GM21360 (cell line): ENCODE measurements at regions not wholly inside any gene's neighbourhood (a gene's known extent, or its start where the extent isn't known, plus 50 kb on each side); places are given as distances from the start of the nearest gene placed in this dataset.
"Not testable (repeated sequence)": the region's sequence is repeated elsewhere in the genome, so short reads cannot be mapped to it uniquely, and the experiment has no call there.

Experiments used
- ATAC-seq: cut with Tn5 transposase; IDR thresholded peaks from one replicate; pipeline ENCODE4 v1.9.1; 2021; ENCODE audit warnings: mild to moderate bottlenecking, moderate library complexity; ENCODE audit not compliant: unreplicated experiment

DNA sequence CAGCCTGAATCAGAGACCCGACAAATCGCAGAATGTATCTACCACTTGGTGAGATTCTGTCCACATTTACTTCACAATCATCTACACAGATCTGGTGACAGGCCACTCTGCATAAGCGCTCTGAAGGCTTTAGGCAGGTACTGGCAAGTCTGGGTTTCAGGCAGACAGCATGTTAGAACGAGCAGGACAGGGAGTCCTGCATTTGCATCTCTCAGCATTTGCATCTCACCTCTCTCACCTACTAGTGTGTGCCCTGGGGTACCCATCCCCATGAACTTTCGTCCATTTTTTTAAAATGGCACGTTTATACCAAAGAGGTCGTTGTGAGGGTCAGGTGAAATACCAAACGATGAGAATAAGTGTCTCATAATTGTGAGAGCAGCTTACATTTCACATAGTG is 108.2 kb downstream of the SPATA31A1 start:
- ATAC-seq = not testable (repeated sequence)

DNA sequence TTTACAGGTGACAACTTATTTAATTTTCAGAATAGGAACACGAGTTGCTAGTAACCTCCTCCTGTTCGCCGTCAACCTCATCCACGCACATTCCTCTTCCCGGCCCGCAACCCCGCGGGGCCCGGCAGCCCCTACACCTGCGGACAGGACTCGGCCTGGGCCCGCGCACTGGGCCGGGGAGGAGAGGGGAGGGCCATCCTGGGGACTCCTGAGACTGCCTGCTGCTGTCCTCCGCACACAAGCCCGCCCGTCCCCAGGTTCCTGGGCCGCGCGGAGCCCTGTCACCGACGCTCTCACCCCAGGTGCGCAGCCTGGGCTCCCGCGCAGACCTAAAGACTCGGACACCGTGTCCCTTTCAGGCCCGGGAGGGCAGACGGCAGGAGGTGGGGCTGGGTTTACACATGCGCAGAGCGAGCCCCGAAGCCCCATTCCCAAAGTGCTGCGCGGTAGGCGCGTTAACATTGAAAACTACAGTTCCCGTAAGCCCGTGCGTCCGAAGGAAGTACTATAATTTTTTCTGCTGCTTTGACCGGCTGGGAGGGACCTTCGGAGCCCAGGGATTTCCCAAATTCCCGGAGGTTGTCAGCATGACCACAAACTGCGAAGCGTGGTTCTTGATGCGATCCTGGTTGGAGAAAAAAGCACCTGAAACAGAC is 108.8 kb downstream of the SPATA31A1 start:
- peak; percentile 96 for ATAC-seq

GRCh38 chr9:39474499-39474898 is 119.0 kb downstream of the SPATA31A1 start:
- peak; percentile 94 for ATAC-seq

DNA sequence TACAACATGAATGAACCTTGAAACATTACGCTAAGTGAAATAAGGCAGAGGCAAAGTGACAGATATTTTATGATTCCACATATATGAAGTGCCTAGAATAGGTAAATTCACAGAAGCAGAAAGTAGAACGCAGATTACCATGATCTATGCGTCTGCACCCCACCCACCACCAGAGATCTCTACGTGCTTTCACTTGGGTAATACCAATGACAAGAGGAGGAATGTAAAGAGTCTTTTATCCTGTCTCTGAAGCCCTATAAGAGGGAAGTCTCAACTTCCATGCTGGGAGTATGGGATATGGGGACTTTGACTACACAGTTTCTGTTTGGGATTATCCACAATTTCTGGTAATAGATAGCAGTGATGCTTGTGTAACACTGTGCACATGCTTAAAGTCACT is 127.6 kb downstream of the SPATA31A1 start:
- ATAC-seq = not testable (repeated sequence)

DNA sequence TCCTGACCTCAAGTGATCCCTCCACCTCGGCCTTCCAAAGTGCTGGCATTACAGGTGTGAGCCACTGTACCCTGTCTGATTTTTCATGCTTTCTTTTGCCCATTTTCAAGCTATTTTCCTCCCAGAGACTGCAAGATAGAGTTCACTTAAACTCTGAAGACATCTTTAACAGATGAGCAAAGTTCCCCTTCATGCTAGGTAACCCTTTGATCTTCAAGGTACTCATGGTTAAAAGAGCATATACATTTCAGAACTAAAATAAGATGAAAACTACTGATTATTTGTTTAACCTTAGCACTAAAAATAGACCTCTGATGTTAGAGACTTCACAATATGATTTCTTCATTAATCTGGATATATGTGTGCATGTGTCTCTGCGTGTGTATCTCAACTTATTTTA is 128.4 kb downstream of the SPATA31A1 start:
- ATAC-seq = peak; percentile 4

- peak; percentile 68 for ATAC-seq
Observed at GRCh38 chr9:39484292-39484691, 128.8 kb downstream of the SPATA31A1 start.

DNA sequence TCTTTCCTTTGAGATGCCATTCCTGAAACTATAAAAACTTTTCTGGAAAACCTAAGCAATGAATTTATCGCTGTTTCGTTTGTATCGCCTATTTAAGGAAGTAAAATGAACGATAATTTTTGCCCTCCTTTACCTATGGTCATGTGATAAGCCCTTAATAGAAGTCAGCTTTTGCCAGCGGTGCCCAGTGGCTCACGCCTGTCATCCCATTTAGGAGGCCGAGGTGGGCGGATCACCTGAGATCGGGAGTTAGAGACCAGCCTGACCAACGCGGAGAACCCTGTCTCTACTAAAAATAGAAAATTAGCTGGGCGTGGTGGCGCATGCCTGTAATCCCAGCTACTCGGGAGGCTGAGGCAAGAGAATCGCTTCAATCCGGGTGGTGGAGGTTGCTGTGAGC is 132.0 kb downstream of the SPATA31A1 start:
- not testable (repeated sequence) for ATAC-seq

DNA sequence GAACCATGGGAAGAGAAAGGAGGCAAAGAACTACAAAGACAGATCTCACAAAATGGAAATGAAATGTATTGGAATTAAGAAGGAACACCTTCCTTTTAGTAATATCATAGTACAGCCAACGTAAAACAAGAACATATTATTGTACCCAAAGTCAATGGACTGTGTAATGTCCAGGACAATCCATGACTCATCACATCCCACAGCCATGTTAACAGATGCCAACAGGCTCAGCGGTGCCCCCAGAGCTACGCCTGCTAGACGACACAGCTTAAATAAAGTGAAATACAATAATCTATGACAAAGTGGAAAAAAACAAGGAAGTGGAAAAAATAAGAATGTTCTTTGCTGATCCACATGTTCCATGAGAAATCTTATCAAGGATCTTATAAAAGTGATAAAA is 140.8 kb downstream of the SPATA31A1 start:
- not testable (repeated sequence) for ATAC-seq

GRCh38 chr9:39503178-39503577 is 147.7 kb downstream of the SPATA31A1 start:
- not testable (repeated sequence) for ATAC-seq

DNA sequence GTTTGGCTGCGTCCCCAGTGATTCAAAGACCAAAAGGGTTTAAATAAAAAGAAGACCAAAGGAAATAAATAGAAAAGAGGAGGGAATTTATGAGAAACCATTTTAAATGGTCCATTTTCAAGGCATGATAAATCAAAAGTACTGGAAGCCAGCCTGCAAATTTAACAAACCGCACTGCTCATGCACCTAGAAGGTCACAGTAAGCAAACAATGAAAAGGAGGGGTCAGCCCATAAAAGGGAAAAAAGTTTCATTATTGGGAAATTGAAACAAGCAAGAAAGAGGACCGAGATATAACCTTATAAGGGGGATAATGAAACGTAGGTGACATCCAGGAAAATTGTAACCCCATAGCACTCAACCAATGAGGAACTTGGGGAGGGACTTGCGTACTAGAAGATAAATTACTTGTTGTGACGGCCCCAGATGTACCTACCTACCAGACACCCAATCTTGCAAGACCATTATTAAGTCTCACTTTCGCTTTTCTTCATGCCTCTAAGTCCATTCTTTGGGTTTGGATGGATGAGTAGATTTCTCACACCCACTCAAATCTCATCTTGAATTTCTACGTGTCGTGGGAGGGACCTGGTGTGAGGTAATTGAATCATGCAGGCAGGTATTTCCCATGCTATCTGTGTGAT is 172.0 kb downstream of the SPATA31A1 start:
- not testable (repeated sequence) for ATAC-seq

GRCh38 chr9:39532597-39532996 is 177.1 kb downstream of the SPATA31A1 start:
- ATAC-seq = not testable (repeated sequence)

- ATAC-seq = not testable (repeated sequence)
Observed at GRCh38 chr9:39533001-39533762, 177.7 kb downstream of the SPATA31A1 start.

GRCh38 chr9:39533763-39534548 is 178.5 kb downstream of the SPATA31A1 start:
- not testable (repeated sequence) for ATAC-seq

GRCh38 chr9:39534897-39535296 is 179.4 kb downstream of the SPATA31A1 start:
- not testable (repeated sequence) for ATAC-seq

DNA sequence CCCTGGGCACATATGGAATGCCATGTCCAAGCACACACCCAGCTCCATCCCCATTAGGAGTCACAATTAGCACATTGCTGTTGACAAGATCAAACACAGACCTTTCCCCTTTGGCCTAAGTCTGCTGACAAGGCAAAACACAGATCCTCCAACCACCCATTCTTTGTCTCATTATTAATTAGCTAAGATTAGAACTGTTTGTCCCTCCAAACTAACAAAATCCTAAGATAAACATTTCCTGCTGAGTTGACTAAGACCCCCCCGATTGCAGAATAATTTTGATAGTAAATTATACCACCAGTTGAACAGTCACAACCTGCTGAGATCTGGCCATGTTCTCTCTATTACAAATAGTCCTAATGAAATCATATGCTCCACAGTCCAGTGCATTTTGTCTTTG is 186.7 kb downstream of the SPATA31A1 start:
- ATAC-seq = not testable (repeated sequence)

GRCh38 chr9:39545079-39545478 is 189.6 kb downstream of the SPATA31A1 start:
- ATAC-seq = not testable (repeated sequence)

GRCh38 chr9:39550573-39550972 is 195.1 kb downstream of the SPATA31A1 start:
- ATAC-seq = not testable (repeated sequence)

DNA sequence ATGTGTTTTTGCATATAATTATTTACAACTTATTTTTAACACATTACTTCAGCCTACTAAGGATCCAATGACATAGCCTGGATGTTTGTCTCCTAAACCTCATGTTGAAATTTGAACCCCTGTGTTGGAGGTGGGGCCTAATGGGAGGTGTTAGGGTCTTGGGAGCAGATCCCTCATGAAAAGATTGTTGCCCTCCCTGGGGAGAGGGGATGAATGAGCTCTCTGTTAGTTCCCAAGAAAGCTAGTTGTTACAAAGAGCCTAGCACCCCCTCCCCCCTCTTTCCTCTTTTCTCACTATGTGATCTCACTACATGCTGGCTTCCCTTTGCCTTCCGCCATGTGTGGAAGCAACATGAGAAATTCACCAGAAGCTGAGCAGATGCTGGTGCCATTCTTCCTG is 196.1 kb downstream of the SPATA31A1 start:
- not testable (repeated sequence) for ATAC-seq

GRCh38 chr9:39552242-39552881 is 196.9 kb downstream of the SPATA31A1 start:
- not testable (repeated sequence) for ATAC-seq

- ATAC-seq = not testable (repeated sequence)
Observed at GRCh38 chr9:39554352-39554751, 198.9 kb downstream of the SPATA31A1 start.
